ENCODE measurements at regions not wholly inside any gene's neighbourhood (a gene's known extent, or its start where the extent isn't known, plus 50 kb on each side); places are given as distances from the start of the nearest gene placed in this dataset.

- Histone ChIP-seq H3K27ac (no peak overlapping the region), H3K9me3 (no peaks in the 10 kb centered on the region), H3K4me1 (ENCODE audit: control insufficient read depth in 1 of 2, insufficient read depth in 1 of 2, low read depth in 1 of 2, low read length in 1 of 2) (no peaks in the 10 kb centered on the region), H3K36me3 (no peaks in the 10 kb centered on the region), H3K27me3 (no peaks in the 10 kb centered on the region), H3K4me3 (ENCODE audit: low read depth in 1 of 2, low read length in 1 of 2) (no peak overlapping the region)
- no peak for TF ChIP-seq CTCF (IDR thresholded peaks at IDR 0.05)
These were observed 138.7 kb upstream of the ADO start for GRCh38 chr10:62665771-62666170.

GRCh38 chr10:62666275-62666674 is 138.2 kb upstream of the ADO start:
- Histone ChIP-seq H3K27me3 (no peaks in the 10 kb centered on the region), H3K4me1 (ENCODE audit: control insufficient read depth in 1 of 2, insufficient read depth in 1 of 2, low read depth in 1 of 2, low read length in 1 of 2) (no peaks in the 10 kb centered on the region), H3K4me3 (ENCODE audit: low read depth in 1 of 2, low read length in 1 of 2) (no peak overlapping the region), H3K27ac (no peak overlapping the region), H3K9me3 (no peaks in the 10 kb centered on the region), H3K36me3 (no peaks in the 10 kb centered on the region)
- no peak for TF ChIP-seq CTCF (IDR thresholded peaks at IDR 0.05)

GRCh38 chr10:62669341-62669740 is 135.2 kb upstream of the ADO start:
- Histone ChIP-seq H3K27me3 (no peaks in the 10 kb centered on the region), H3K4me1 (ENCODE audit: control insufficient read depth in 1 of 2, insufficient read depth in 1 of 2, low read depth in 1 of 2, low read length in 1 of 2) (no peaks in the 10 kb centered on the region), H3K4me3 (ENCODE audit: low read depth in 1 of 2, low read length in 1 of 2) (no peak overlapping the region), H3K9me3 (no peaks in the 10 kb centered on the region), H3K36me3 (no peaks in the 10 kb centered on the region), H3K27ac (no peak overlapping the region)
- TF ChIP-seq CTCF (IDR thresholded peaks at IDR 0.05): no peak

- Histone ChIP-seq H3K4me3 (ENCODE audit: low read depth in 1 of 2, low read length in 1 of 2) (no peak overlapping the region), H3K27me3 (no peaks in the 10 kb centered on the region), H3K36me3 (no peaks in the 10 kb centered on the region), H3K27ac (no peak overlapping the region), H3K4me1 (ENCODE audit: control insufficient read depth in 1 of 2, insufficient read depth in 1 of 2, low read depth in 1 of 2, low read length in 1 of 2) (no peaks in the 10 kb centered on the region), H3K9me3 (no peaks in the 10 kb centered on the region)
- TF ChIP-seq CTCF (IDR thresholded peaks at IDR 0.05): no peak
These were observed 133.4 kb upstream of the ADO start for GRCh38 chr10:62671104-62671503.

- Histone ChIP-seq H3K4me1 (ENCODE audit: control insufficient read depth in 1 of 2, insufficient read depth in 1 of 2, low read depth in 1 of 2, low read length in 1 of 2) (peaks cover 7 to 8% of the 10 kb centered on the region in 2 experiments), H3K36me3 (no peaks in the 10 kb centered on the region), H3K9me3 (no peaks in the 10 kb centered on the region), H3K27me3 (no peaks in the 10 kb centered on the region), H3K27ac (no peak overlapping the region), H3K4me3 (ENCODE audit: low read depth in 1 of 2, low read length in 1 of 2) (no peak overlapping the region)
- TF ChIP-seq CTCF (IDR thresholded peaks at IDR 0.05): no peak
These were observed 123.1 kb upstream of the ADO start for GRCh38 chr10:62681211-62681940.

All from neutrophil (primary cell).